HG03460 (cell line): ENCODE measurements at regions not wholly inside any gene's neighbourhood (a gene's known extent, or its start where the extent isn't known, plus 50 kb on each side); places are given as distances from the start of the nearest gene placed in this dataset.

ENCODE experiments used
- ATAC-seq: cut with Tn5 transposase; IDR thresholded peaks from one replicate; pipeline ENCODE4 v1.9.1; 2021; ENCODE audit not compliant: unreplicated experiment

- no peak for ATAC-seq
Observed at GRCh38 chr5:74105126-74105780, 479.3 kb downstream of the ARHGEF28 start.

DNA sequence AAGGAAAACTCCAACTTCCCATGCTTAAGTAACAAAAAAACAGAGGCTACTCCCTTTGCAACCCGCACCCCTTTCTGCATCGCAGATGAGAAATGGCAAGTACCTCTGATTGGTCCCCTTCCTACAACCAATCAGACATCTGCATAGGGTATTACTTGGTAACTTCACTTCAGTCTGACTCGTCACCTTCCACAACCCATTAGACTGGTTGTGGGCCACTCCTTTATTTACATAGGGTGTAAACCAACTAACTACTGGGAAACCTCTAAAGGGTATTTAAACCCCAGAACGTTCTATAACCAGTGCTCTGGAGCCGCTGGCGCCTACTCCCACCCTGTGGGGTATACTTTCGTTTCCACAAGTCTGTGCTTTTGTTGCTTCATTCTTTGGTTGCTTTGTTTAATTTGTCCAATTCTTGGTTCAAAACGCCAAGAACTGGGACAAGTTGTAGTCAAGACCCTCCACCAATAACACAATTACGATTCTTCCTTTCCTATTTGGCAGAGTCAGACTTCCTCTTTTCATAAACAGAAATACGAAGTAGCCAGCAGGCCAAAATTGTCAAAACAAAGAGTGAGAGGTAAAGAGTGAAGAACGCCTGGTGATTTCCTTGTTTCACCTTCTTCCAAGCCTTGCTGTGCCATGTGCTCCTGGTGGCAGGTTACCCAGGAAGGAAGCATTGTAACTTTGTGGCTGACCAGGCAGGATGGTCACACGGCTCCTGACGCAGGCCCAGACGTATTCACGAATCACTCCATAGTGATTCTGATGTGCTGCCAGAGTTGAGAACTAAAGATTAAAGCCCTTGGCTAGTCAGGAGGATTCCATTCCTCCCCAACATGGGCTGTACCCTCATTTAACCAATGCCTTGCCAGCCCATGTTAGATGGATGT, 477.4 kb downstream of the ARHGEF28 start:
- no peak for ATAC-seq

- no peak for ATAC-seq
Observed at GRCh38 chr5:74100268-74100665, 474.3 kb downstream of the ARHGEF28 start.

DNA sequence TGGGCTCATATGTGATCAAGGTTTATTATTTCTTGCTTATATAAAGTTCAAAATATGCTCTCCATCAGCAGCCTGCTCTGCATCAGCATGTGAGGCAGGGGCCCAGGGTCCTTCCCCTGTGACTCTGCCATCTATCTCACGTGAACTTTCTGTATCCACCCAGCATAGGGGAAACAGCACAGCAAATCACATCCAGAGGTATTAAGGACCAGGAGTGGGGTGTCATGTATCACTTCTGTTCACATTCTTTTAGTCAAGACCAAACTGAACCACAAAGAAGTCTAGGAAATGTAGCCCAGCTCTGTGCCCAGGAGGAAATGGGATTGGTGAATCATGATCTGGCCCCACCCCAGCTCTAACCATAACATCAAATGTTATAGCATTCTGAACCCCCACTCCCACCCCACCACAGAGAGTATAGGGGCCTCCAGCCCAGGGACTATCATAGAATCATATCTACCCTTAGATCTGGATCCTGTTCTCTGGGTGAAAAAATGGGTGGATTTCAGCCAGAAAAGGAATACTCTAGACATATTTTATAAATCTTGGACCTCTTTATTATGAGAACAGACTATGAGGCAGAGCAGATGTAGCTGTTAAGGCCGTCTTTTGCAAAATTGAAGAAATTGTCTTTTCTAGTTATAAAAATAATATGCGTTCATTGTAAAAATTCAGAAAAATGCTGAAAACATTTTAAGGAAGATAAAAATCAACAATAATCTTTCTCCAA, 473.7 kb downstream of the ARHGEF28 start:
- ATAC-seq: no peak

GRCh38 chr5:74098941-74099340, 472.9 kb downstream of the ARHGEF28 start:
- no peak for ATAC-seq

DNA sequence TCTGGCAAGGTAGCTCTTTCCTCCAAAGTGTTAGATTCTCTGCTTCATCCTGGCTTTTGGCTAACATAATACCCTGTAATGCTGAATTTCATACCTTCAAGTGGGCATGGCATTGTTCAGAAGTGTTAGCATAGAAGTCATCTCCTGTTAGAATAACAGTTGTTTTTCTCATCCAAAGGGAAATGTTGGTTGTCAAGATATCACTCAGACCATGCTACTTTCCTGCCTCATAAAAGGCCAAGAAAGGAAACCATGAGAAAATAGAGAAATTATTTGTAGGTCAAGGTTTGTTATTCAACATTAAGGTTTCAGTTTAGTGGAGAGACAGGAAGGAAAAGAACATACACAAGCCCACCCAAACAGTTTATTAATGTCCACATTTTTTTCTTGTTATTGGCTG, 472.5 kb downstream of the ARHGEF28 start:
- no peak for ATAC-seq

DNA sequence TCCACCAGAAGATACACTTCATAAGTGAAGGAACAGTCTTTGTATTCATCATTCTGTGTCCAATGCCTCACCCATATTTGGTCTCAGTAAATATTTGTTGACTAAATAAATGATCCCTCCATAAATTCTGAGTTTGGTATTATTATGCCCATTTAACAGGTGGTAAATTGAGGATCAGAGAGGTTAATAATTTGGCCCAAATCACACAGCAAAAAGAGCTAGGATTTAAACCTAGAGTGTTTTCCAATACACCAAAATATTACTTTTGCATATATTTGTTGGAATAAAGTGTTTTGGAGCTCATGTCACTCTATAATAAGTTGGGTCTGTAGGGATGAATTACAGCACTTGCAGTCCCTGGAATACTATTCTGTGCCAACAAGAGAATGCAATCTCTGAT, 470.3 kb downstream of the ARHGEF28 start:
- ATAC-seq: no peak

- no peak for ATAC-seq
Observed at GRCh38 chr5:74095871-74096270, 469.9 kb downstream of the ARHGEF28 start.

DNA sequence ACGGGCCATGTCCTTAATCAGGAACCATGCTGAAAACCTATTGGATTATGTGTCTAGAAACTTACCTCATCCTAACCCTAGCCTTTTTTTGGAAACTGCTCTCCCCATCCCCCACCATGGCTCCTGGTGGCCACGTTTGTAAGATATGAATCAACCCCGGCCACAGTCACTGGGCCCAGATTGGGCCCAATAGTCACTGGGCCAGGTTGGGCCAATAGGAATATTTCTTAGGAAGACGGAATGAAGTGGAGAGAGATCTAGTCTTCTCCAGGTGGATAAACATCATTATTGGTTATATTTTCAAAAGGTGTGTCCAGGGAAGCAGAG, 468.7 kb downstream of the ARHGEF28 start:
- no peak for ATAC-seq

DNA sequence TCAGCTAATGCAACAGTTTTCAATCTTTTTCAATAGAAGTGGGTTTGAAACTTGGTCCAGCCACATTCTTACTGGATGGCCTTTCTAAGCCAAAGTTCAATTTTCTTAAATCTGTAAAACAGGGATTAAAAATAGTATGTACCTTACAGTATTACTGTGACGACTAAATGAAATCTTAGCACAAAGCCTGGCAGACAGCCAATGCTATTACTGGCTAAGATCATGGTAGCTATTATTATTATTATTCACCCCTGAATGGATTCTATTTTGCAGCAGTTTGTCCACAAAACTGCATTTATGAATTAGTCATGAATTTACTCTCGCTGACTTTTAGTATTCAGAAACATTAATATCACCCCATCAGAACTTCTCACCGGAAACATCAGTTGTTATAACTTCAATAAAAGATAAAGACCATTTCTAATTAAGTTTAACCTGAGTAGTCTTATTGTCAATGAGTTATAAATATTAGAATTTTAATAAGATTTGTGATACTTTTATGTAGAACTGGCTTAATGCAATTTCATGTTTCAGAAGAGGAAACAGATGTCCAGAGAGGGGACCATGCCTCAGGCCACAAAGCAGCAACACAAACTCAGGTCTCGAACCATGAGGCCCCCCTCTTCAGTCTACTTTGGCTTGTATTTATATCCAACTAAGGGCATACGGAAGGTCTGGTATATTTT, 468.2 kb downstream of the ARHGEF28 start:
- ATAC-seq: no peak

DNA sequence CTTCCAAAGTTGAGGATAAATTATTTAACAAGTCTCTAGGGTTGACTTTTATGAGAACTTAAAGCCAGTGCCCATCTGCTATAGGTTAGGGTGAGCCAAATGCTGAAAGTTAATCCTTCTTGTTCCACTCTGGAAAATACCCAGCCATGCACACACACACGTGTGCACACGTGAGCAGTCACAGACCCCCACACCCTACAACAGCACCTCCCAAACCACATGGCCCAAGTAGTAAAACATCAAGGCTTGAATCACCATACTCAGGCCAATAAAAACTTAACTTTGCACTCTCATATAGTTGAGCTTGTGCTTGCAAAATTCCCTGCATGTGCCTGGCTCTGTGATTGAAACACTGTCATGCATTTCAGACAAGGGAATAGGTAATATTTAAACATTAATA, 467.6 kb downstream of the ARHGEF28 start:
- no peak for ATAC-seq

GRCh38 chr5:74092766-74093165, 466.8 kb downstream of the ARHGEF28 start:
- ATAC-seq: no peak

GRCh38 chr5:74085782-74086181, 459.8 kb downstream of the ARHGEF28 start:
- ATAC-seq: no peak

DNA sequence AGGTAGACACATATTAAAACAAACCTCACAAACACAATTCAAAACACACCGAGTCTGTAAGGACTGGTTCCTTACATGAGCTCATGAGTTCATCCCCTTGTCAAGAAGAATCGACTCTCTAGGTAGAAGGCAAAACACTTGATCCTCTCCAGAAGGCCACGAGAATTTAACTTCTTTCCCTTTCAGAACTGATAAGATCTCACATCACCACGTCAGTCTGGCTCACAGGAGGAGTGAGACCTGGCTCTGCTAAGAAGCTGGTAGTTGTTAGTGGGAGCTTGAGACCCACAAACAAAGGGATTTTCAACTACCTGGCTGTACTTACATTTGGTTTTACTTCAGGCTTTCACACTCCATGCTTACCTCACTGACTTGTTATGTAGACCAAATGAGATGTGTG, 459.2 kb downstream of the ARHGEF28 start:
- ATAC-seq: no peak

- no peak for ATAC-seq
Observed at GRCh38 chr5:74083096-74083791, 457.2 kb downstream of the ARHGEF28 start.

GRCh38 chr5:74082512-74083055, 456.6 kb downstream of the ARHGEF28 start:
- ATAC-seq: no peak

GRCh38 chr5:74081126-74081525, 455.1 kb downstream of the ARHGEF28 start:
- ATAC-seq: no peak

DNA sequence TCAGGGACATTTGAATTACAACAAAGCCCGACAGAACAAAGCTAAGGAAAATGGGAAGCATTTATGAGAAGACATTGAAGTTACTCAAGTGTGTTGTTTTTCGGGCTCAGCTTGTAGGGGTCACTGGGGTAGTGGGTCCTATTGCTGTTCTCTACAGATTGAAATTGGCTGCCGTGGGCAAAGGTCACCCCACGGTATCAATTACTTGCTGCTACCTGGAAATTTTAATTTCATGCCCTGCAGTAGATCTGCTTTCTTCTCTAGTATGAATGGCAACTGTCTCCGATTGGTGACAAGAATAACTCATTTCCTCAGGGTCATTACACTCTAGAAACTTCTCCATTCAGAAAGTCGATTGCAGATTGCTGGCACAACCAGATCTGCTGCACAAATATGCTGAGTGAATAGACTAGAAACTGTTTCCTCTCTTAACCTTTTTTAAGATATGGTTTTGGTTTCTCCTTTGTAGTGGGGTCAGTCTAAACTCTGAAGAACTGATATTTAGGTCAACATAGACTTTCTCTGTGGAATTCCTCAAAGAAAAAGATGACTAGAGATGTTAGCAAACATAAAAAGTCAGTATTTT, 454.1 kb downstream of the ARHGEF28 start:
- no peak for ATAC-seq

GRCh38 chr5:74075501-74076484, 449.8 kb downstream of the ARHGEF28 start:
- ATAC-seq: no peak
